ENCODE measurements at regions not wholly inside any gene's neighbourhood (a gene's known extent, or its start where the extent isn't known, plus 50 kb on each side); places are given as distances from the start of the nearest gene placed in this dataset.

DNA sequence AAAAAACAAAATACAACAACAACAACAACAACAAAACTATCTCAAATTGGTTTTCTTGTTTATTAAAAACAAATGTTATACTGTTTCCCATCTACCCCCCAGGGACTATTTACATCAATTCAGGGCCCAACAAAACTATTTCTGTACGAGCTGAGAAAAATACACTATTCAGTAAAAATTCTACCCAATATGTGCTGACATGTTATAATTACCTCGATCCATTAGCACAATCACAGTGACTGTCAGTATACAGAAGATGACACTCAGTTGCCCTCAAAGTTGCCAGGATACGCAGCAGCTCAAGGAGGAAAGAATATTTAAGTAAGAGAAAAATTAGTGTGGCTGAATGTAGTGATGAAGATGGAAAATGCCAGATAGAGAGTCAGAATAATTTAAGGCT is 150.1 kb downstream of the COX18 start:
- TF ChIP-seq, protein P1, sequence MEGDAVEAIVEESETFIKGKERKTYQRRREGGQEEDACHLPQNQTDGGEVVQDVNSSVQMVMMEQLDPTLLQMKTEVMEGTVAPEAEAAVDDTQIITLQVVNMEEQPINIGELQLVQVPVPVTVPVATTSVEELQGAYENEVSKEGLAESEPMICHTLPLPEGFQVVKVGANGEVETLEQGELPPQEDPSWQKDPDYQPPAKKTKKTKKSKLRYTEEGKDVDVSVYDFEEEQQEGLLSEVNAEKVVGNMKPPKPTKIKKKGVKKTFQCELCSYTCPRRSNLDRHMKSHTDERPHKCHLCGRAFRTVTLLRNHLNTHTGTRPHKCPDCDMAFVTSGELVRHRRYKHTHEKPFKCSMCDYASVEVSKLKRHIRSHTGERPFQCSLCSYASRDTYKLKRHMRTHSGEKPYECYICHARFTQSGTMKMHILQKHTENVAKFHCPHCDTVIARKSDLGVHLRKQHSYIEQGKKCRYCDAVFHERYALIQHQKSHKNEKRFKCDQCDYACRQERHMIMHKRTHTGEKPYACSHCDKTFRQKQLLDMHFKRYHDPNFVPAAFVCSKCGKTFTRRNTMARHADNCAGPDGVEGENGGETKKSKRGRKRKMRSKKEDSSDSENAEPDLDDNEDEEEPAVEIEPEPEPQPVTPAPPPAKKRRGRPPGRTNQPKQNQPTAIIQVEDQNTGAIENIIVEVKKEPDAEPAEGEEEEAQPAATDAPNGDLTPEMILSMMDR (conservative IDR thresholded peaks at IDR 0.05 in 1 of 2, IDR thresholded peaks at IDR 0.05 in 1 of 2; ENCODE audit: low read depth in 1 of 2, low read length in 2 of 2), result no peak
- no peak for TF ChIP-seq EZH2 (IDR thresholded peaks at IDR 0.05; ENCODE audit: low read length, missing control alignments)
